Testis (tissue), 2 donors: ENCODE measurements at regions not wholly inside any gene's neighbourhood (a gene's known extent, or its start where the extent isn't known, plus 50 kb on each side); places are given as distances from the start of the nearest gene placed in this dataset.

Experiments
- POLR2A ChIP-seq: fragments of 450-650 bp; IDR thresholded peaks from one replicate; pipeline ENCODE4 v1.6.1; 2017; ENCODE audit warnings: antibody characterized with exemption, mild to moderate bottlenecking, moderate library complexity
- TF ChIP-seq, protein P1 (sequence below), 3 experiments: fragments of 450-650 bp in 2 of 3; fragments of 200-600 bp in 1 of 3; sonication (generic) in 1 of 3; IDR thresholded peaks; one replicate each; pipeline ENCODE4 v1.5.1; 2016 to 2019; ENCODE audit warnings: antibody characterized with exemption in 3 of 3, mild to moderate bottlenecking in 2 of 3, moderate library complexity in 1 of 3

DNA sequence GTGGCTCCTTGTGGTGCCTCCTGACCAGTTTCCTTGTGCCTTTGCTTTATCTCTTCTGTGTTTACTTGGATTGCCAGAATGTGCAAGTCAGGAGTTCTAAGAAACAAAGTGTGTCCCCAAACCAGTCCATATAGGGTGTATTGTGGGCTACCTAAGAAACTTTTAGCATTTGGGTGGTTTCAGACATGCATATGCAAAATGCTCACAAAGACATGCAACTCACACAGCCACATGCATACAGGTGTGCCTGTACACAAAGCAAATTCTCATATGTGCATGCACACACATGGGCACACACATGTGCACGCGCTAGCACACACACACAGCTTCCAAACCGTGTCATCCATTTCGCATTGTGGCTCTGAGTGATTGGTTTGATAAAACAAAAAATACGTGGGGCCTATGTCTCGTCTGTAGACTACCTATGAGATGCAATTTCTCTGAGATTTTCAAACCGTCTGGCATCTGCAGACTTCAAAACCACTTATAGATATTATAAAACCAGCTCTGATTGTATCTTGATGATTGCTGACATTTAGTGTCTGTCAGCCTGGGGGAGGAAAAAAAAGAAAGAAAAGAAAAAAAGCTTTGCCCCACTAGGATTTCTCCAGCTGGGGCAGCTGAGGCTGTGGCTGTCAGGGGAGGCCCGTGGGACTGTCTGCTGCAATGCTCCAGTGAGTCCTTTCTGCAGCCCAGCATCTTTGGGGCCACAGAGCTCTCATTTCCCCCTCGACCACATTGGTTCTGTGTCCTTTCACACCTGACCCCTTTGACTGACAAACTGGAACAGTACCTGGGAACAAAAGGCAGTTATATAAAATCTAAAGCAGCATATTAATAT lies 556.1 kb downstream of the CMPK2 start:
- TF ChIP-seq, protein P1, sequence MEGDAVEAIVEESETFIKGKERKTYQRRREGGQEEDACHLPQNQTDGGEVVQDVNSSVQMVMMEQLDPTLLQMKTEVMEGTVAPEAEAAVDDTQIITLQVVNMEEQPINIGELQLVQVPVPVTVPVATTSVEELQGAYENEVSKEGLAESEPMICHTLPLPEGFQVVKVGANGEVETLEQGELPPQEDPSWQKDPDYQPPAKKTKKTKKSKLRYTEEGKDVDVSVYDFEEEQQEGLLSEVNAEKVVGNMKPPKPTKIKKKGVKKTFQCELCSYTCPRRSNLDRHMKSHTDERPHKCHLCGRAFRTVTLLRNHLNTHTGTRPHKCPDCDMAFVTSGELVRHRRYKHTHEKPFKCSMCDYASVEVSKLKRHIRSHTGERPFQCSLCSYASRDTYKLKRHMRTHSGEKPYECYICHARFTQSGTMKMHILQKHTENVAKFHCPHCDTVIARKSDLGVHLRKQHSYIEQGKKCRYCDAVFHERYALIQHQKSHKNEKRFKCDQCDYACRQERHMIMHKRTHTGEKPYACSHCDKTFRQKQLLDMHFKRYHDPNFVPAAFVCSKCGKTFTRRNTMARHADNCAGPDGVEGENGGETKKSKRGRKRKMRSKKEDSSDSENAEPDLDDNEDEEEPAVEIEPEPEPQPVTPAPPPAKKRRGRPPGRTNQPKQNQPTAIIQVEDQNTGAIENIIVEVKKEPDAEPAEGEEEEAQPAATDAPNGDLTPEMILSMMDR (IDR thresholded peaks at IDR 0.05), result no peak
- no peak for TF ChIP-seq POLR2A
